SK-N-SH treated with all-trans-retinoic acid at 6 μM for 48 hours (cell line): ENCODE measurements at regions not wholly inside any gene's neighbourhood (a gene's known extent, or its start where the extent isn't known, plus 50 kb on each side); places are given as distances from the start of the nearest gene placed in this dataset.

ENCODE experiments used
- CSDC2 ChIP-seq: fragments of 250-450 bp; sonication (Bioruptor Pico); IDR thresholded peaks from 2 replicates; pipeline ENCODE4 v1.5.0; 2020; ENCODE audit warnings: mild to moderate bottlenecking, moderate library complexity
- ESRRG ChIP-seq: fragments of 250-450 bp; sonication (Bioruptor Pico); IDR thresholded peaks from 2 replicates; pipeline ENCODE4 v1.6.1; 2021; ENCODE audit warnings: mild to moderate bottlenecking
- ISL1 ChIP-seq: fragments of 250-450 bp; sonication (Bioruptor Pico); IDR thresholded peaks from 2 replicates; pipeline ENCODE4 v2.1.2; 2022; ENCODE audit warnings: mild to moderate bottlenecking, moderate library complexity
- RARB ChIP-seq: fragments of 250-450 bp; sonication (Bioruptor Pico); IDR thresholded peaks from 2 replicates; pipeline ENCODE4 v1.8.0; 2021; ENCODE audit warnings: mild to moderate bottlenecking, moderate library complexity
- SNAI2 ChIP-seq: fragments of 250-450 bp; sonication (Bioruptor Pico); IDR thresholded peaks from 2 replicates; pipeline ENCODE4 v1.5.0; 2020; ENCODE audit warnings: mild to moderate bottlenecking, moderate library complexity
- TCF4 ChIP-seq: fragments of 250-450 bp; sonication (Bioruptor Pico); IDR thresholded peaks from 2 replicates; pipeline ENCODE4 v1.8.0; 2021; ENCODE audit warnings: mild to moderate bottlenecking, moderate library complexity, borderline replicate concordance
- ZC3H10 ChIP-seq: fragments of 250-450 bp; sonication (Bioruptor Pico); IDR thresholded peaks from 2 replicates; pipeline ENCODE4 v1.5.1; 2021; ENCODE audit warnings: mild to moderate bottlenecking, moderate library complexity
- ZFP3 ChIP-seq: fragments of 250-450 bp; sonication (Bioruptor Pico); IDR thresholded peaks from 2 replicates; pipeline ENCODE4 v1.5.0; 2020; ENCODE audit warnings: mild to moderate bottlenecking, moderate library complexity
- ZFP30 ChIP-seq: fragments of 450-650 bp; formaldehyde crosslinking; IDR thresholded peaks from 2 replicates; pipeline ENCODE4 v1.5.0; 2022; ENCODE audit warnings: mild to moderate bottlenecking, moderate library complexity
- ZNF8 ChIP-seq: fragments of 450-650 bp; formaldehyde crosslinking; IDR thresholded peaks from 2 replicates; pipeline ENCODE4 v1.5.0; 2020; ENCODE audit warnings: mild to moderate bottlenecking, moderate library complexity
- TF ChIP-seq, protein P1 (sequence below): fragments of 250-450 bp; sonication (Bioruptor Pico); IDR thresholded peaks from 2 replicates; pipeline ENCODE4 v1.5.1; 2021; ENCODE audit warnings: mild to moderate bottlenecking, moderate library complexity
- TF ChIP-seq, protein P2 (sequence below): fragments of 250-450 bp; sonication (Bioruptor Pico); IDR thresholded peaks from 2 replicates; pipeline ENCODE4 v1.8.0; 2020; ENCODE audit warnings: mild to moderate bottlenecking, moderate library complexity, borderline replicate concordance
- TF ChIP-seq, protein P3 (sequence below): fragments of 250-450 bp; sonication (Bioruptor Pico); IDR thresholded peaks from 2 replicates; pipeline ENCODE4 v1.5.0; 2020; ENCODE audit warnings: mild to moderate bottlenecking, moderate library complexity

DNA sequence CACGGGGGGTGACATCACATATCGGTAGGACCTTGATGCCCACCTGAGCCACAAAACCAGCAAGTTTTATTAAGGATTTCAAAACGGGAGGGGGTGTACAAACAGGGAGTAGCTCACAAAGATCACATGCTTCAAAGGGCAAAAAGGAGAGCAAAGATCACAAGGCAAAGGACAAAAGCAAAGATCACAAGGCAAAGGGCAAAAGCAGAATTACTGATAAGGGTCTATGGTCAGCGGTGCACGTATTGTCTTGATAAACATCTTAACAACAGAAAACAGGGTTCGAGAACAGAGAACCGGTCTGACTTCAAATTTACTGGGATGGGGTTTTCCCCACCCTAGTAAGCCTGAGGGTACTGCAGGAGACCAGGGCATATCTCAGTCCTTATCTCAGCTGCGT lies 143.5 kb upstream of the LPP start:
- no peak for TF ChIP-seq SNAI2 (CRISPR knock-in tag)
- TF ChIP-seq ZFP30, result no peak
- no peak for TF ChIP-seq ISL1 (CRISPR knock-in tag)
- TF ChIP-seq ZFP3 (CRISPR knock-in tag), result no peak
- no peak for TF ChIP-seq TCF4
- TF ChIP-seq, protein P1, sequence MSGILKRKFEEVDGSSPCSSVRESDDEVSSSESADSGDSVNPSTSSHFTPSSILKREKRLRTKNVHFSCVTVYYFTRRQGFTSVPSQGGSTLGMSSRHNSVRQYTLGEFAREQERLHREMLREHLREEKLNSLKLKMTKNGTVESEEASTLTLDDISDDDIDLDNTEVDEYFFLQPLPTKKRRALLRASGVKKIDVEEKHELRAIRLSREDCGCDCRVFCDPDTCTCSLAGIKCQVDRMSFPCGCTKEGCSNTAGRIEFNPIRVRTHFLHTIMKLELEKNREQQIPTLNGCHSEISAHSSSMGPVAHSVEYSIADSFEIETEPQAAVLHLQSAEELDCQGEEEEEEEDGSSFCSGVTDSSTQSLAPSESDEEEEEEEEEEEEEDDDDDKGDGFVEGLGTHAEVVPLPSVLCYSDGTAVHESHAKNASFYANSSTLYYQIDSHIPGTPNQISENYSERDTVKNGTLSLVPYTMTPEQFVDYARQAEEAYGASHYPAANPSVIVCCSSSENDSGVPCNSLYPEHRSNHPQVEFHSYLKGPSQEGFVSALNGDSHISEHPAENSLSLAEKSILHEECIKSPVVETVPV, result no peak
- no peak for TF ChIP-seq RARB (CRISPR knock-in tag)
- no peak for TF ChIP-seq CSDC2 (CRISPR knock-in tag)
- TF ChIP-seq ZC3H10 (CRISPR knock-in tag), result no peak
- TF ChIP-seq, protein P2, sequence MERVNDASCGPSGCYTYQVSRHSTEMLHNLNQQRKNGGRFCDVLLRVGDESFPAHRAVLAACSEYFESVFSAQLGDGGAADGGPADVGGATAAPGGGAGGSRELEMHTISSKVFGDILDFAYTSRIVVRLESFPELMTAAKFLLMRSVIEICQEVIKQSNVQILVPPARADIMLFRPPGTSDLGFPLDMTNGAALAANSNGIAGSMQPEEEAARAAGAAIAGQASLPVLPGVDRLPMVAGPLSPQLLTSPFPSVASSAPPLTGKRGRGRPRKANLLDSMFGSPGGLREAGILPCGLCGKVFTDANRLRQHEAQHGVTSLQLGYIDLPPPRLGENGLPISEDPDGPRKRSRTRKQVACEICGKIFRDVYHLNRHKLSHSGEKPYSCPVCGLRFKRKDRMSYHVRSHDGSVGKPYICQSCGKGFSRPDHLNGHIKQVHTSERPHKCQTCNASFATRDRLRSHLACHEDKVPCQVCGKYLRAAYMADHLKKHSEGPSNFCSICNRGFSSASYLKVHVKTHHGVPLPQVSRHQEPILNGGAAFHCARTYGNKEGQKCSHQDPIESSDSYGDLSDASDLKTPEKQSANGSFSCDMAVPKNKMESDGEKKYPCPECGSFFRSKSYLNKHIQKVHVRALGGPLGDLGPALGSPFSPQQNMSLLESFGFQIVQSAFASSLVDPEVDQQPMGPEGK (CRISPR knock-in tag), result no peak
- no peak for TF ChIP-seq ESRRG (CRISPR knock-in tag)
- TF ChIP-seq, protein P3, sequence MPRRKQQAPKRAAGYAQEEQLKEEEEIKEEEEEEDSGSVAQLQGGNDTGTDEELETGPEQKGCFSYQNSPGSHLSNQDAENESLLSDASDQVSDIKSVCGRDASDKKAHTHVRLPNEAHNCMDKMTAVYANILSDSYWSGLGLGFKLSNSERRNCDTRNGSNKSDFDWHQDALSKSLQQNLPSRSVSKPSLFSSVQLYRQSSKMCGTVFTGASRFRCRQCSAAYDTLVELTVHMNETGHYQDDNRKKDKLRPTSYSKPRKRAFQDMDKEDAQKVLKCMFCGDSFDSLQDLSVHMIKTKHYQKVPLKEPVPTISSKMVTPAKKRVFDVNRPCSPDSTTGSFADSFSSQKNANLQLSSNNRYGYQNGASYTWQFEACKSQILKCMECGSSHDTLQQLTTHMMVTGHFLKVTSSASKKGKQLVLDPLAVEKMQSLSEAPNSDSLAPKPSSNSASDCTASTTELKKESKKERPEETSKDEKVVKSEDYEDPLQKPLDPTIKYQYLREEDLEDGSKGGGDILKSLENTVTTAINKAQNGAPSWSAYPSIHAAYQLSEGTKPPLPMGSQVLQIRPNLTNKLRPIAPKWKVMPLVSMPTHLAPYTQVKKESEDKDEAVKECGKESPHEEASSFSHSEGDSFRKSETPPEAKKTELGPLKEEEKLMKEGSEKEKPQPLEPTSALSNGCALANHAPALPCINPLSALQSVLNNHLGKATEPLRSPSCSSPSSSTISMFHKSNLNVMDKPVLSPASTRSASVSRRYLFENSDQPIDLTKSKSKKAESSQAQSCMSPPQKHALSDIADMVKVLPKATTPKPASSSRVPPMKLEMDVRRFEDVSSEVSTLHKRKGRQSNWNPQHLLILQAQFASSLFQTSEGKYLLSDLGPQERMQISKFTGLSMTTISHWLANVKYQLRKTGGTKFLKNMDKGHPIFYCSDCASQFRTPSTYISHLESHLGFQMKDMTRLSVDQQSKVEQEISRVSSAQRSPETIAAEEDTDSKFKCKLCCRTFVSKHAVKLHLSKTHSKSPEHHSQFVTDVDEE, result no peak
- no peak for TF ChIP-seq ZNF8 (CRISPR knock-in tag)
